ENCODE measurements at regions not wholly inside any gene's neighbourhood (a gene's known extent, or its start where the extent isn't known, plus 50 kb on each side); places are given as distances from the start of the nearest gene placed in this dataset.

GRCh38 chr10:3950676-3951275 lies 165.8 kb upstream of the KLF6 start:
- DNase-seq (ENCODE audit: low spot score) (no peak), ATAC-seq (ENCODE audit: low read depth) (no peak)
- no peaks in the 10 kb centered on the region for H3K9me3 ChIP-seq (ENCODE audit: severe bottlenecking)
- TF ChIP-seq, protein P1, sequence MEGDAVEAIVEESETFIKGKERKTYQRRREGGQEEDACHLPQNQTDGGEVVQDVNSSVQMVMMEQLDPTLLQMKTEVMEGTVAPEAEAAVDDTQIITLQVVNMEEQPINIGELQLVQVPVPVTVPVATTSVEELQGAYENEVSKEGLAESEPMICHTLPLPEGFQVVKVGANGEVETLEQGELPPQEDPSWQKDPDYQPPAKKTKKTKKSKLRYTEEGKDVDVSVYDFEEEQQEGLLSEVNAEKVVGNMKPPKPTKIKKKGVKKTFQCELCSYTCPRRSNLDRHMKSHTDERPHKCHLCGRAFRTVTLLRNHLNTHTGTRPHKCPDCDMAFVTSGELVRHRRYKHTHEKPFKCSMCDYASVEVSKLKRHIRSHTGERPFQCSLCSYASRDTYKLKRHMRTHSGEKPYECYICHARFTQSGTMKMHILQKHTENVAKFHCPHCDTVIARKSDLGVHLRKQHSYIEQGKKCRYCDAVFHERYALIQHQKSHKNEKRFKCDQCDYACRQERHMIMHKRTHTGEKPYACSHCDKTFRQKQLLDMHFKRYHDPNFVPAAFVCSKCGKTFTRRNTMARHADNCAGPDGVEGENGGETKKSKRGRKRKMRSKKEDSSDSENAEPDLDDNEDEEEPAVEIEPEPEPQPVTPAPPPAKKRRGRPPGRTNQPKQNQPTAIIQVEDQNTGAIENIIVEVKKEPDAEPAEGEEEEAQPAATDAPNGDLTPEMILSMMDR (IDR thresholded peaks at IDR 0.05; ENCODE audit: poor library complexity, severe bottlenecking) = no peak
- no peaks in the 10 kb centered on the region for H3K27me3 ChIP-seq (ENCODE audit: insufficient read depth, poor library complexity, severe bottlenecking)
- H3K27ac ChIP-seq (ENCODE audit: poor library complexity, severe bottlenecking) = no peak overlapping the region
- no peaks in the 10 kb centered on the region for H3K36me3 ChIP-seq (ENCODE audit: low read depth)
- H3K4me1 ChIP-seq (ENCODE audit: insufficient read depth, poor library complexity, severe bottlenecking) = no peaks in the 10 kb centered on the region
- H3K4me3 ChIP-seq (ENCODE audit: severe bottlenecking) = no peak overlapping the region

- Histone ChIP-seq H3K4me1 (ENCODE audit: insufficient read depth, poor library complexity, severe bottlenecking) (no peaks in the 10 kb centered on the region), H3K4me3 (ENCODE audit: severe bottlenecking) (no peak overlapping the region)
- ATAC-seq (ENCODE audit: low read depth) = no peak
These were observed 164.7 kb upstream of the KLF6 start for GRCh38 chr10:3949711-3950110.

DNA sequence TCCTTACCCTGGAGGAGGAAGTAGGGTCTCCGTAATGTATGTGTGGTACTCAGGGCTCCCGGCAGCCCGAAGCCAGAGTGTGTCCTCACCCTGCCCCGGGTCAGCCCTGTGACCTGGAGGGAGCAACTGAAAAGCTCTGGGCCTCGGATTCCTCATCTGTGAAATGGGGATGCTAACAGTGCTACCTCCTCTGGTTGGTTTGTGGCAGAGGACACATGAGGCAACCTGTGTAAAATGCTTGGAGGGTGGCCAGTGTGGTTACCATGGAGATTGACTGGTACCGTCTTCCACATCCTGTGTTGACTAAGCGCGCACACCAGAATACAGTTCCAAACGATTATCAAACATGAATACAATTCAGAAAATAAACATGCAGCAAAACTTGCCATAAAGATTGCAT lies 163.8 kb upstream of the KLF6 start:
- DNase-seq (ENCODE audit: low spot score) (peak; percentile 76), ATAC-seq (ENCODE audit: low read depth) (peak; percentile 81)
- Histone ChIP-seq H3K27me3 (ENCODE audit: insufficient read depth, poor library complexity, severe bottlenecking) (no peaks in the 10 kb centered on the region), H3K4me1 (ENCODE audit: insufficient read depth, poor library complexity, severe bottlenecking) (no peaks in the 10 kb centered on the region), H3K4me3 (ENCODE audit: severe bottlenecking) (no peak overlapping the region), H3K9me3 (ENCODE audit: severe bottlenecking) (no peaks in the 10 kb centered on the region), H3K36me3 (ENCODE audit: low read depth) (no peaks in the 10 kb centered on the region), H3K27ac (ENCODE audit: poor library complexity, severe bottlenecking) (no peak overlapping the region)
- TF ChIP-seq, protein P1 (IDR thresholded peaks at IDR 0.05; ENCODE audit: poor library complexity, severe bottlenecking) = no peak

More at GRCh38 chr10:3949711-3950110, 164.7 kb upstream of the KLF6 start:
- TF ChIP-seq, protein P1 (IDR thresholded peaks at IDR 0.05; ENCODE audit: poor library complexity, severe bottlenecking) = no peak
- H3K27ac ChIP-seq (ENCODE audit: poor library complexity, severe bottlenecking) = no peak overlapping the region
- H3K27me3 ChIP-seq (ENCODE audit: insufficient read depth, poor library complexity, severe bottlenecking) = no peaks in the 10 kb centered on the region
- no peak for DNase-seq (ENCODE audit: low spot score)
- H3K9me3 ChIP-seq (ENCODE audit: severe bottlenecking) = no peaks in the 10 kb centered on the region
- no peaks in the 10 kb centered on the region for H3K36me3 ChIP-seq (ENCODE audit: low read depth)

- TF ChIP-seq, protein P1 (IDR thresholded peaks at IDR 0.05; ENCODE audit: poor library complexity, severe bottlenecking) = no peak
- ATAC-seq (ENCODE audit: low read depth) = no peak
- Histone ChIP-seq H3K9me3 (ENCODE audit: severe bottlenecking) (no peaks in the 10 kb centered on the region), H3K4me3 (ENCODE audit: severe bottlenecking) (no peak overlapping the region), H3K36me3 (ENCODE audit: low read depth) (no peaks in the 10 kb centered on the region), H3K27me3 (ENCODE audit: insufficient read depth, poor library complexity, severe bottlenecking) (no peaks in the 10 kb centered on the region), H3K27ac (ENCODE audit: poor library complexity, severe bottlenecking) (no peak overlapping the region), H3K4me1 (ENCODE audit: insufficient read depth, poor library complexity, severe bottlenecking) (peaks cover 4% of the 10 kb centered on the region)
- no peak for DNase-seq (ENCODE audit: low spot score)
These were observed 161.5 kb upstream of the KLF6 start for GRCh38 chr10:3946234-3947229.

All from RWPE2 (cell line).